ENCODE measurements at regions not wholly inside any gene's neighbourhood (a gene's known extent, or its start where the extent isn't known, plus 50 kb on each side); places are given as distances from the start of the nearest gene placed in this dataset.

- H3K4me2 ChIP-seq (ENCODE audit: low read length), result no peak overlapping the region
- H3K9ac ChIP-seq (ENCODE audit: low read length), result no peak overlapping the region
Measured at GRCh38 chr15:61534986-61535385, 305.9 kb upstream of the RORA start.

GRCh38 chr15:61530769-61531168, 301.7 kb upstream of the RORA start:
- H3K27ac ChIP-seq (ENCODE audit: low read length), result no peak overlapping the region
- peaks cover 6% of the 10 kb centered on the region for H3K27me3 ChIP-seq (ENCODE audit: low read depth, low read length)
- H3K4me2 ChIP-seq (ENCODE audit: low read length), result no peak overlapping the region
- H2AFZ ChIP-seq (ENCODE audit: low read depth, low read length), result no peak overlapping the region
- no peak for TF ChIP-seq CTCF (IDR thresholded peaks at IDR 0.05; ENCODE audit: low read depth, low read length)
- no peak for TF ChIP-seq EZH2phosphoT487 (IDR thresholded peaks at IDR 0.05; ENCODE audit: low read depth)
- H4K20me1 ChIP-seq (ENCODE audit: insufficient read depth, low read length), result no peaks in the 10 kb centered on the region
- no peaks in the 10 kb centered on the region for H3K4me1 ChIP-seq (ENCODE audit: low read length)
- H3K79me2 ChIP-seq (ENCODE audit: low read length), result no peaks in the 10 kb centered on the region
- no peaks in the 10 kb centered on the region for H3K9me3 ChIP-seq (ENCODE audit: insufficient read depth, low read length)
- no peak overlapping the region for H3K9ac ChIP-seq (ENCODE audit: low read length)
- H3K4me3 ChIP-seq (ENCODE audit: low read length), result no peak overlapping the region
- H3K36me3 ChIP-seq (replicated peaks; ENCODE audit: low read depth, low read length), result no peaks in the 10 kb centered on the region

More at GRCh38 chr15:61534986-61535385, 305.9 kb upstream of the RORA start:
- Histone ChIP-seq H3K9me3 (ENCODE audit: insufficient read depth, low read length) (no peaks in the 10 kb centered on the region), H3K4me1 (ENCODE audit: low read length) (no peaks in the 10 kb centered on the region), H4K20me1 (ENCODE audit: insufficient read depth, low read length) (no peaks in the 10 kb centered on the region), H3K79me2 (ENCODE audit: low read length) (no peaks in the 10 kb centered on the region), H3K4me3 (ENCODE audit: low read length) (no peak overlapping the region), H2AFZ (ENCODE audit: low read depth, low read length) (no peak overlapping the region), H3K36me3 (replicated peaks; ENCODE audit: low read depth, low read length) (no peaks in the 10 kb centered on the region), H3K27me3 (ENCODE audit: low read depth, low read length) (peaks cover 10% of the 10 kb centered on the region), H3K27ac (ENCODE audit: low read length) (no peak overlapping the region)
- TF ChIP-seq CTCF (IDR thresholded peaks at IDR 0.05; ENCODE audit: low read depth, low read length), result no peak
- TF ChIP-seq EZH2phosphoT487 (IDR thresholded peaks at IDR 0.05; ENCODE audit: low read depth), result no peak

- TF ChIP-seq EZH2phosphoT487 (IDR thresholded peaks at IDR 0.05; ENCODE audit: low read depth), result no peak
- no peak for TF ChIP-seq CTCF (IDR thresholded peaks at IDR 0.05; ENCODE audit: low read depth, low read length)
- no peak overlapping the region for H3K9ac ChIP-seq (ENCODE audit: low read length)
- H2AFZ ChIP-seq (ENCODE audit: low read depth, low read length), result no peak overlapping the region
- no peaks in the 10 kb centered on the region for H4K20me1 ChIP-seq (ENCODE audit: insufficient read depth, low read length)
- H3K9me3 ChIP-seq (ENCODE audit: insufficient read depth, low read length), result no peaks in the 10 kb centered on the region
- no peak overlapping the region for H3K27ac ChIP-seq (ENCODE audit: low read length)
- H3K36me3 ChIP-seq (replicated peaks; ENCODE audit: low read depth, low read length), result no peaks in the 10 kb centered on the region
- no peak overlapping the region for H3K4me2 ChIP-seq (ENCODE audit: low read length)
- H3K79me2 ChIP-seq (ENCODE audit: low read length), result no peaks in the 10 kb centered on the region
- no peak overlapping the region for H3K4me3 ChIP-seq (ENCODE audit: low read length)
- H3K4me1 ChIP-seq (ENCODE audit: low read length), result no peaks in the 10 kb centered on the region
- H3K27me3 ChIP-seq (ENCODE audit: low read depth, low read length), result peaks cover 13% of the 10 kb centered on the region
Measured at GRCh38 chr15:61528581-61528910, 299.4 kb upstream of the RORA start.

- Histone ChIP-seq H2AFZ (ENCODE audit: low read depth, low read length) (no peak overlapping the region), H3K9ac (ENCODE audit: low read length) (no peak overlapping the region)
Measured at GRCh38 chr15:61527836-61528580, 298.9 kb upstream of the RORA start.

More at GRCh38 chr15:61527836-61528580, 298.9 kb upstream of the RORA start:
- Histone ChIP-seq H3K9me3 (ENCODE audit: insufficient read depth, low read length) (no peaks in the 10 kb centered on the region), H3K36me3 (replicated peaks; ENCODE audit: low read depth, low read length) (no peaks in the 10 kb centered on the region), H3K4me1 (ENCODE audit: low read length) (no peaks in the 10 kb centered on the region), H3K27me3 (ENCODE audit: low read depth, low read length) (peaks cover 13% of the 10 kb centered on the region), H3K79me2 (ENCODE audit: low read length) (no peaks in the 10 kb centered on the region), H3K4me3 (ENCODE audit: low read length) (no peak overlapping the region), H3K27ac (ENCODE audit: low read length) (no peak overlapping the region), H3K4me2 (ENCODE audit: low read length) (no peak overlapping the region), H4K20me1 (ENCODE audit: insufficient read depth, low read length) (no peaks in the 10 kb centered on the region)
- TF ChIP-seq CTCF (IDR thresholded peaks at IDR 0.05; ENCODE audit: low read depth, low read length) (no peak), EZH2phosphoT487 (IDR thresholded peaks at IDR 0.05; ENCODE audit: low read depth) (no peak)

All from OCI-LY3 (cell line).